ENCODE measurements at regions not wholly inside any gene's neighbourhood (a gene's known extent, or its start where the extent isn't known, plus 50 kb on each side); places are given as distances from the start of the nearest gene placed in this dataset.

- Histone ChIP-seq H3K4me1 (ENCODE audit: control insufficient read depth, insufficient read depth, low read length) (no peaks in the 10 kb centered on the region), H3K9ac (ENCODE audit: extremely low read depth, low read length, poor library complexity, severe bottlenecking) (no peak overlapping the region), H3K36me3 (ENCODE audit: control insufficient read depth, insufficient read depth, low read length) (no peaks in the 10 kb centered on the region), H3K4me3 (ENCODE audit: low read length) (no peak overlapping the region), H3K27me3 (ENCODE audit: control insufficient read depth, insufficient read depth, low read length, poor library complexity, severe bottlenecking) (no peaks in the 10 kb centered on the region), H3K27ac (ENCODE audit: low read depth, low read length) (no peak overlapping the region), H3K9me3 (ENCODE audit: control insufficient read depth, low read length) (no peaks in the 10 kb centered on the region)
- TF ChIP-seq CTCF (conservative IDR thresholded peaks at IDR 0.05): peak; percentile 30
- 85 to 87% methylated on average over 4 to 8 of the region's 8 CpGs for WGBS, 2 experiments (ENCODE audit: insufficient coverage in 1 of 2, insufficient read length in 1 of 2)
- Mint-ChIP-seq H3K27me3 (ENCODE audit: insufficient read depth) (no peaks in the 10 kb centered on the region), H3K36me3 (ENCODE audit: low read depth) (no peaks in the 10 kb centered on the region), H3K4me1 (no peaks in the 10 kb centered on the region), H3K27ac (no peak overlapping the region), H3K9me3 (no peaks in the 10 kb centered on the region), H3K4me3 (no peak overlapping the region)
- DNase-seq: no peak
Measured at GRCh38 chr5:4740156-4740555, 400.0 kb upstream of the ADAMTS16 start.

- no peak overlapping the region for H3K27ac Mint-ChIP-seq
- no peak for TF ChIP-seq CTCF (conservative IDR thresholded peaks at IDR 0.05)
- no peaks in the 10 kb centered on the region for H3K4me1 Mint-ChIP-seq
- no peaks in the 10 kb centered on the region for H3K9me3 Mint-ChIP-seq
- no peak overlapping the region for H3K4me3 ChIP-seq (ENCODE audit: low read length)
- H3K9me3 ChIP-seq (ENCODE audit: control insufficient read depth, low read length): no peaks in the 10 kb centered on the region
- H3K27ac ChIP-seq (ENCODE audit: low read depth, low read length): no peak overlapping the region
- H3K4me1 ChIP-seq (ENCODE audit: control insufficient read depth, insufficient read depth, low read length): no peaks in the 10 kb centered on the region
- no peaks in the 10 kb centered on the region for H3K27me3 Mint-ChIP-seq (ENCODE audit: insufficient read depth)
- H3K27me3 ChIP-seq (ENCODE audit: control insufficient read depth, insufficient read depth, low read length, poor library complexity, severe bottlenecking): no peaks in the 10 kb centered on the region
- DNase-seq: no peak
- no peak overlapping the region for H3K4me3 Mint-ChIP-seq
- 50 to 81% methylated on average over 1 to 2 of the region's 2 CpGs for WGBS, 2 experiments (ENCODE audit: insufficient coverage in 1 of 2, insufficient read length in 1 of 2)
- H3K36me3 Mint-ChIP-seq (ENCODE audit: low read depth): no peaks in the 10 kb centered on the region
- H3K9ac ChIP-seq (ENCODE audit: extremely low read depth, low read length, poor library complexity, severe bottlenecking): no peak overlapping the region
- no peaks in the 10 kb centered on the region for H3K36me3 ChIP-seq (ENCODE audit: control insufficient read depth, insufficient read depth, low read length)
Measured at GRCh38 chr5:4758550-4758949, 381.6 kb upstream of the ADAMTS16 start.

DNA sequence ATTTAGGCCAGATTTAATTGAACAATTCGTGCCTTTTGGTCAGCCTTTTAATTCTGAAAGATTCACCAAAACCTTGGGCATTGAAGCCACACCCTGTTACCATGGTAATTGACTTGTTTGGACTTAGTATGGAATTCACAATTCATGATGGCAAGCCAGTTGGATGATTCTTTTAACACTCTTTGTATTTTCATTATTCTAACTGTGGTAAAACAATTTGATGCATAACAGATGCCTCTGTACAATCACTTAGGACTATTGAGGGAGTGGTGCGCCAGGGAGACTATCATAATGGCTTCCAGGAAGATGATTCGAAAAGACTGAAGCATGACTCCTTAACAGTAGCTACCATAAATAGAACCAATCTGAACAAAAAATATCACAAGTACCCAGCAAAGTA is 381.1 kb upstream of the ADAMTS16 start:
- no peaks in the 10 kb centered on the region for H3K36me3 Mint-ChIP-seq (ENCODE audit: low read depth)
- Histone ChIP-seq H3K4me3 (ENCODE audit: low read length) (no peak overlapping the region), H3K36me3 (ENCODE audit: control insufficient read depth, insufficient read depth, low read length) (no peaks in the 10 kb centered on the region), H3K9ac (ENCODE audit: extremely low read depth, low read length, poor library complexity, severe bottlenecking) (no peak overlapping the region), H3K4me1 (ENCODE audit: control insufficient read depth, insufficient read depth, low read length) (no peaks in the 10 kb centered on the region), H3K9me3 (ENCODE audit: control insufficient read depth, low read length) (no peaks in the 10 kb centered on the region), H3K27me3 (ENCODE audit: control insufficient read depth, insufficient read depth, low read length, poor library complexity, severe bottlenecking) (no peaks in the 10 kb centered on the region), H3K27ac (ENCODE audit: low read depth, low read length) (no peak overlapping the region)
- no peak for DNase-seq
- no peaks in the 10 kb centered on the region for H3K4me1 Mint-ChIP-seq
- 90 to 93% methylated on average over 1 to 3 of the region's 3 CpGs for WGBS, 2 experiments (ENCODE audit: insufficient coverage in 1 of 2, insufficient read length in 1 of 2)
- no peak overlapping the region for H3K4me3 Mint-ChIP-seq
- no peaks in the 10 kb centered on the region for H3K27me3 Mint-ChIP-seq (ENCODE audit: insufficient read depth)
- no peak overlapping the region for H3K27ac Mint-ChIP-seq
- no peaks in the 10 kb centered on the region for H3K9me3 Mint-ChIP-seq
- TF ChIP-seq CTCF (conservative IDR thresholded peaks at IDR 0.05): no peak

Measured in endodermal cell (in vitro differentiated cells).